Breast epithelium (tissue), 3 donors: ENCODE measurements at regions not wholly inside any gene's neighbourhood (a gene's known extent, or its start where the extent isn't known, plus 50 kb on each side); places are given as distances from the start of the nearest gene placed in this dataset.

ENCODE experiments used
- CTCF ChIP-seq, 3 donors: fragments of 450-650 bp; IDR thresholded peaks; one replicate each; pipeline ENCODE4 v1.5.1; 2016 to 2017; ENCODE audit warnings: antibody characterized with exemption in 3 of 3, mild to moderate bottlenecking in 3 of 3, moderate library complexity in 3 of 3
- POLR2A ChIP-seq: fragments of 450-650 bp; IDR thresholded peaks from one replicate; pipeline ENCODE4 v1.6.1; 2016; ENCODE audit warnings: antibody characterized with exemption, mild to moderate bottlenecking, moderate library complexity
- POLR2AphosphoS5 ChIP-seq, 3 donors: sonication (generic); formaldehyde crosslinking; IDR thresholded peaks; one replicate each; pipeline ENCODE4 v1.6.1; 2017; ENCODE audit warnings: antibody characterized with exemption in 3 of 3

DNA sequence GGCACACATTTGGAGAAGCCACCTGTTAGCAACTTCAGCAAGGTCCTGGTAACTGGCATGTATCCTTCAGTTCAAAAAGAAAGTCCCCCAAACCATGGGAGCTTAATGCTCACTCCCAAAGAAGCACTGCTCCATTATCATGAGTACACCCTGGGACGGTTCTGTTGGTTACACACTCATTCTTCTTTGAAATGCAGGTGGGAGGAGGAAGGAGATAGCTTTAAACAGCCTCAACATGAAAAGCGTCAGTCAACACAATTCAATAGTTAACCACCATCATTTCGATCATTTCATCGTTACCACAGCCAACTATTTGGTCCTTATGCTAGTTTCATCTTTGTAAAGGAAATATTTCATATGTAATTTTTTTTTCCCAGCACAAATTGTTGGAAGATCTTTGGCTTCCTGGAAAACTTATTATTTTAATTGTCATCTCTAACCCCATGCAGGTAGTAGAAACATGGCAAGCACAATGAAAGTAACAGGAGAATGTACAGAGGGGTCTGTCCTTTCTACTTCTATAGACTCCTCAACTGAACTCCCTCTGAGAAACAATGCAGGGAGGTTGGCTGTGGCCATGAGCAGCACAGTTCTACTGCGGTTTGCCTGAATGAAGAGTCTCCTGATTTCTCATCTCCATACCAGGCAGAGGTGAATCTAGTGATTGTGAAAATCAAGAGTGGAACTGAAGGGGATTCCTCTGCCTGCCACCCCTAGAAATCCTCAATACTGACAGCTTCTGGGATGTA, 196.4 kb upstream of the FOXN3 start:
- TF ChIP-seq POLR2AphosphoS5 (IDR thresholded peaks at IDR 0.05) (no peak), CTCF (IDR thresholded peaks at IDR 0.05) (no peak), POLR2A (no peak)
